NCI-H146 treated with DMSO at 0.1 percent for 48 hours (cell line): ENCODE measurements at regions not wholly inside any gene's neighbourhood (a gene's known extent, or its start where the extent isn't known, plus 50 kb on each side); places are given as distances from the start of the nearest gene placed in this dataset.
"Not testable (repeated sequence)": the region's sequence is repeated elsewhere in the genome, so short reads cannot be mapped to it uniquely, and the experiment has no call there.

Source experiments
- DNase-seq: peaks from one replicate; lab custom pipeline; 2025; ENCODE audit not compliant: unreplicated experiment; lab: John Stamatoyannopoulos, UW

DNA sequence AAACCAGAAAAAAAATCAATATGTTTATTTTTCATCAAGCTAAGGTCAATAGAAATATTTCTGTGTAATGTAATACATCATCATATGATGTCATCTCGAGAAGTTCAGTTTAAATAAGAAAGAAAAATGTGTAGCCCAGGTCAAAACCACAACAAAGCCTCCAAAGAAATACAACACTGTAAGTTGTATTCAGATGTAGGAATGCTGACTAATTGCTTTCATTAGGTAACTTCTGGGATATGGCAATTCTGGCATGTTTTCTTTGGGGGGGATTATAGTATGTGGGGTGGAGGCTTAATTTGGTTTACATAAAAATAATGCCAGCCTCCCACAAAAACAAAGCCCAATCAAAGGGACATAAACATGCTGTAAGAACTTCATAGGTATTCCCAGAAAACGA, 881.8 kb upstream of the CITED2 start:
- no peak for DNase-seq

- DNase-seq = no peak
These were observed 878.6 kb upstream of the CITED2 start for GRCh38 chr6:140253096-140253495.

DNA sequence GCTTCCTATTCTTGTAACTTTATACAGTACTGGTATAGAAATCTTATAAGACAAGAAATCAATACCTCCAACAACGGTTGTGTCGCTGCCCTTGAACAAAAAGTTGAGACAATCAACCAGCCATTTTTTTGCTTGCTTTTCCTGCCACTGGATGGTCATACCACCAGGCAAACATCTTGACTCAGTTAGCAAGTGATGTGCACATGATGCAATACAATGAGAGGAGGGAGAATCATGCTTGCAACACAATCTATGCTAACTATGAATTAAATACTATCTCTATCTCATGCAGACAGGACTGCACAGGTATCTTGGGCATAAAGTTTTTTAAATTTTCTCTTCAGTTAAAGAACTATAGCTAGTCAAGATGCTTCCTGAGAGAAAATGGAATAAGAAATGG, 877.7 kb upstream of the CITED2 start:
- DNase-seq = no peak

- no peak for DNase-seq
These were observed 871.0 kb upstream of the CITED2 start for GRCh38 chr6:140245296-140246040.

DNA sequence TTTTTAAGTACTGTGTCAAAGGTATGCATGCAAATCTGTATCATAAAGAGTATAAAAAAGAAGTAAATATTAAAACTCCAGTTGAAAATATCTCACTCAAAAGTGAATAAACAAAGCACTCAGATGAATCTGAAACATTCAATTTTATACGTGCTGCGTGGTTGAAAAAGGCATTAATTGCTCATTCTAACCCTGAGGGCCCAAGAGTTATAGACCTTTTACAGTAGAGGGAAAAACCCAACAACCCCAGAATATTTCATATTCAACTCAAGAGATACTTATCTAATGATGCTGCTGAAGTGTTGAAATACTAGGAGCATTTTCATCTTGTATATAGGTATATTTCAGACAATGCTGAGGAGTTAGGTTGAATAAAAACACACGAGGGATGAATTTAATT, 862.8 kb upstream of the CITED2 start:
- no peak for DNase-seq

DNA sequence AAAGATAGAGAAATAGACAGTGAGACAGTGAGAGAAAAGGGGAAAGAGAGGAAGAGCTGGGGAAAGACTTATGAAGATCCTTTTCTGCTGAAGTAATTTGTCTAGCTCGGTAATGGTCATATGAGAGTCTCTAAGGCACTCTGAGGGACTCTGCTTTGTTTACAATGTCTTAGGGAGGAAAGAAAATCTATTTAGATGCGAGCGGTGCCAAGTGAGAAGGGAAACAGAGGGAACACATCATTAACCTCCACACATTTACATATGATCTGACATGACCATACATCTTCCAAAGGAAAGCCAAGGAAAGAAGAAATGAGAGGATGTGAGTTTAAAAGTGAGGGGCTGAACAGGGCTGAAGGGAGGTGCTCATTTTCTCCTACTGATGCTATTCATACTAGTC, 862.3 kb upstream of the CITED2 start:
- DNase-seq = no peak

DNA sequence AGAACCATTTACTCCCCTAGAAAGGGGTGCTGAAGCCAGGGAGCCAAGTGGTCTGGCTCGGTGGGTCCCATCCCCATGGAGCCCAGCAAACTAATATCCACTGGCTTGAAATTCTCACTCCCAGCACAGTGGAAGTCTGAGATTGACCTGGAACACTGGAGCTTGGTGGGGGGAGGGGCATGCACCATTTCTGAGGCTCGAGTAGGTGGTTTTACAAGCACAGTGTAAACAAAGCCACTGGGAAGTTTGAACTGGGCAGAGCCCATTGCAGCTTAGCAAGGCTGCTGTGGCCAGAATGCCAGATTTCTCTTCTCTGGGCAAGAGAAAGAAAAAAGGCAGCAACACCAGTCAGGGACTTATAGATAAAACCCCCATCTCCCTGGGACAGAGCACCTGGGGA, 855.8 kb upstream of the CITED2 start:
- DNase-seq = no peak

- DNase-seq = no peak
These were observed 854.0 kb upstream of the CITED2 start for GRCh38 chr6:140228491-140228890.

- no peak for DNase-seq
These were observed 852.2 kb upstream of the CITED2 start for GRCh38 chr6:140226637-140227036.

GRCh38 chr6:140225701-140226436, 851.4 kb upstream of the CITED2 start:
- DNase-seq = no peak

DNA sequence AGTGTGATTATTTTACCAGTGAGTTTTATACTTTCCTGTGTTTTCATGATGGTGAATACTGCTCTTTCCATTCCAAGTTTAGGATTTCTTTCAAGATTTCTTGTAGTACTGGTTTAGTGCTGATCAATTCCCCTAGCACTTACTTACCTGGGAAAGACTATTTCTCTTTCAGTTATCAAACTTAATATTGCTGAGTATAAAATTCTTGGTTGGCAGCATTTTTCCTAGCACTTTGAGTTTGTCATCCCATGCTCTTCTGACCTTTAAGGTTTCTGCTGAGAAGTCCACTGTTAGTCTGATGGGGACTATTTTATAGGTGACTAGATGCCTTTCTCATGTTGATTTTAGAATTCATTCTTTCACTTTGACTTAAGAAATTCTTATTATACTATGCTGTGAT, 842.8 kb upstream of the CITED2 start:
- no peak for DNase-seq

DNA sequence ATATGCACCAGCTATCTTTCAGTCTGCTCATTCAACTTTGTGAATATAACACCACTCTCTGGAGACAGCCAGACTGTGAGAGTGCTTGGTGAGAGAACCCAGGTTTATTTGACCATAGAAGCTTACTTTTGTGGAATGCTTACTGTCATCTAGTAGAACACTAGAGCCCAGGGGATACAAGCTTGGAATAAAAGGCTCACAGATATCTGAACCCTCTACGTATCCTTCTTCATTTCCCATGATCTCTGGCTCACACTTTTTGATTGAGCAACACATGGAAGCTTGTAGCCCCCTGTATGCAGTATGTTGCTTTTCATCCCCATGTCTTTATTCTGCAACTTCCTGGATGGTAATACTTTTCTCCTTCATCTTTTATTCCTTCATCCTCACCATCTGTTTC, 835.3 kb upstream of the CITED2 start:
- DNase-seq = no peak

GRCh38 chr6:140208286-140208685, 833.8 kb upstream of the CITED2 start:
- no peak for DNase-seq

DNA sequence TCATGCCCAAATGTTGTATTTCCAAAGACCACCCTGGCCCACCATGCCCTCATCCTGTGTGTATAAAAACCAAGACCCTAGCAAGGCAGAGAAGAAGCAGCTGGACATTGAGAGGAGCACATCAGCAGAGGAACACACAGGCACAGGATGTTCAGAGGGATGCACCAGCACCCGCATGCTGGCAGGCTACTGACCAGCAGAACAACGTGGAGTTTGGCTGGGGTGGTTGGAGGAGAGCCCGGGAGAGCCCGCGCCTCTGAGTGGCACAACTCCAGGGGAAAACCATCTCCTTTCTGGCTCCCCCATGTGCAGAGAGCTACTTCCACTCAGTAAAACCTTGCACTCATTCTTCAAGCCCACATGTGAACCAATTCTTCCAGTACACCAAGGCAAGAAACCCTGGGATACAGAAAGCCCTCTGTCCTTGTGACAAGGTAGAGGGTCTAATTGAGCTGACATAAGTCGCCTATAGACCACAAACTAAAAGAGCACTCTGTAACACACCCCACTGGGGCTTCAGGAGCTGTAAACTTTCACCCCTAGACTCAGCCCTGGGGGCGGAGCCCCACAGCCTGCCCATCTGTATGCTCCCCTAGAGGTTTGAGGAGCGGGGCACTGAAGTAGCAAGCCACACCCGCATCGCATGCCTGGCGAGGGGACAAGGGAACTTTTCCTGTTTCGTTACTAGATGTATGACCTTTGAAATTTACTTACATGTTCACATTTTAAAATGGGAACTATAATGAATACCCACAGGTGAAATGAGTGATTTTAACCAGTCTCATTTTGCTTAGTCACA, 831.5 kb upstream of the CITED2 start:
- no peak for DNase-seq

DNA sequence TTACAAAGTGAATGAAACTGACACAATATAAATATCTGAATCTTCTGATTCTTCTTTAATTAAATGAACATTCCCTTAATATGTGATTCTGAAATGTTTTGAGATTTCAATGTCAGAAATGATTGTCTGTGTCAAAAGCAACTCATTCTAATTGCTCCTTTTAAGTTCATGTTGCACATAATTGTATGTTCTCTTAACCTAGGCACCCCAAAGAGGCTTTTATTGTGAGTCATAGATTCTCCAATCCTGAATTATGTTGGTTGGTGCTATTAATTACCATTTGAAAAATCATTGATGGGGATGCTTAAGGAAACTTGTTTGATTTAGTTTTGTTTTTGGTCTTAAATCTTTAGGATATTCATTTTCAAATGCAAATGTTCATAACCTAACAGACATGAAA, 829.7 kb upstream of the CITED2 start:
- no peak for DNase-seq

DNA sequence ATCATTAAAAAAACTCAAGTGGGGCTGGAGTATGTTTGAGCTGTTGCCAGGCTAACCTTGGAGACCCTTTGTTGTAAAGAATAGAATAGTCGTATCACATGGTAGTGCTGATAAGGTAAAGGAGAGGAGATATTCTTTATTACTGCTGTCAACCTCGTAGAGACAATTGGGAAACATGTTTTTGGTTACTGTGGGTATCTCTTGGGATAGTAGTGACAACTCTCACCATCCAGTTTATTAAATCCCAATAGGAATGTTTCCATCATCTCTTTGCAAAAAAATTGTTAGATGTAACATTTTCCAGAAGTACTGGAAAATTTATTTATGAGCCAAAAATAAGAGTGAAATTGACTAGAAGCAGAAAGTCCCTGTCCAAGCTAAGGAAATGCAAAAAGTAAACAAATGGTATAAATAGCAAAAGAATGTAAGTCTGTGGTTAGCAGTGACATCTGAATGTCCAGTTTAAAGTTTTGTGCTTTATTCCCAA, 829.3 kb upstream of the CITED2 start:
- no peak for DNase-seq

DNA sequence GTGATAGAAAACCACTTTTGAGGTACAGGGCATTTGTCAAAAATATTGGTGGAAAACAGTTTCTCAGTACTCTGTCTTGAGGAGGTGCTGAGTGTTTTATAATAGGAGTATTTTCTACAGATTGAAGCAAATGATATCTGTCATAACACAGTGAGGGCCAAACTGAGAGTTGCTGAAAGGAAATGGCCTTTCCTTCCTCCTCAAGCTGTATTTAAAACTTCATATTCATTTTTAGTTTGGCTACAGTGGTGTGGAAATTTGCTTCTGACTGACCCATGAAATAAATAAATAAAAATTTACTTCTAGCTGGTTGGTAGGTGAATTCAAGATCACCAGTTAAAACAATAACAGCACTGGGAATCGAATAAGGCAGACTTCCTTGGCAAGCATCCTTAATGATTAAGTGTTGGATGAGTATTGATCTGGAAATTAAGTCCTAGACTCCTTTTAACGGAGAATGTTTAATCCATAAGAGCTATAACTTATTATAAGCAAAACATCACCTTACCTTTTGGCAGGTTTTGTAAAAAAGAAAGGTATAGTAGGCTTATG, 828.6 kb upstream of the CITED2 start:
- DNase-seq = no peak

GRCh38 chr6:140201787-140202458, 827.5 kb upstream of the CITED2 start:
- DNase-seq = no peak

GRCh38 chr6:140193269-140193668, 818.8 kb upstream of the CITED2 start:
- no peak for DNase-seq

GRCh38 chr6:140192018-140192417, 817.6 kb upstream of the CITED2 start:
- DNase-seq = no peak

- not testable (repeated sequence) for DNase-seq
These were observed 814.8 kb upstream of the CITED2 start for GRCh38 chr6:140189263-140189662.
